Lower leg skin (tissue), 4 donors: ENCODE measurements at regions not wholly inside any gene's neighbourhood (a gene's known extent, or its start where the extent isn't known, plus 50 kb on each side); places are given as distances from the start of the nearest gene placed in this dataset.

Experiments used
- DNase-seq, 2 donors: peaks; one replicate each; pipeline ENCODE4 v3.0.0-alpha.2; 2019; ENCODE audit warnings: low spot score in 2 of 2
- H3K4me3 ChIP-seq: fragments of 200-600 bp; sonication (generic); 2 replicates; pipeline ENCODE4 v1.5.1; 2017; ENCODE audit warnings: mild to moderate bottlenecking, low read depth; ENCODE audit not compliant: poor library complexity, severe bottlenecking
- CTCF ChIP-seq, 3 donors: fragments of 450-650 bp; IDR thresholded peaks; one replicate each; pipeline ENCODE4 v1.5.1; 2016; ENCODE audit warnings: antibody characterized with exemption in 3 of 3, mild to moderate bottlenecking in 3 of 3, moderate library complexity in 2 of 3
- POLR2A ChIP-seq, 2 donors: fragments of 450-650 bp; IDR thresholded peaks; one replicate each; pipeline ENCODE4 v1.6.1; 2016 to 2017; ENCODE audit warnings: antibody characterized with exemption in 2 of 2, mild to moderate bottlenecking in 1 of 2, moderate library complexity in 1 of 2
- WGBS, 2 donors: methylation state at CpG; one replicate each; pipeline ENCODE4 v1.1.5; 2018; 5-methylcytosine and 5-hydroxymethylcytosine counted together
- intact Hi-C: fragments of 100-400 bp; cut with DNase I; formaldehyde crosslinking; loops from one replicate; pipeline ENCODE4 v1.15.0; 2023; ENCODE audit warnings: low total_unique reads

GRCh38 chr12:124437617-124438436 lies 129.6 kb downstream of the NCOR2 start:
- DNase-seq, result no peak
- 82 to 83% methylated on average over 35 to 36 of the region's 36 CpGs for WGBS, 2 donors
- intact Hi-C loops, result no loop called here
- TF ChIP-seq CTCF (IDR thresholded peaks at IDR 0.05) (no peak), POLR2A (IDR thresholded peaks at IDR 0.05) (no peak)
- H3K4me3 ChIP-seq, result no peak overlapping the region

- no peak for DNase-seq
- intact Hi-C loops, result no loop called here
- no peak overlapping the region for H3K4me3 ChIP-seq
- TF ChIP-seq POLR2A (IDR thresholded peaks at IDR 0.05) (no peak), CTCF (IDR thresholded peaks at IDR 0.05) (no peak)
- WGBS, 2 donors, result 75 to 76% methylated on average over 7 of the region's 7 CpGs
Measured at GRCh38 chr12:124437121-124437520, 130.3 kb downstream of the NCOR2 start.

- no peak overlapping the region for H3K4me3 ChIP-seq
- DNase-seq, result no peak
- WGBS, 2 donors, result 68 to 76% methylated on average over 8 of the region's 8 CpGs
- intact Hi-C loops, result no loop called here
- TF ChIP-seq POLR2A (IDR thresholded peaks at IDR 0.05) (no peak), CTCF (IDR thresholded peaks at IDR 0.05) (no peak)
Measured at GRCh38 chr12:124436366-124436765, 131.0 kb downstream of the NCOR2 start.

GRCh38 chr12:124435806-124436345 lies 131.5 kb downstream of the NCOR2 start:
- no peak for DNase-seq
- intact Hi-C loops, result no loop called here
- WGBS, 2 donors, result 92 to 96% methylated on average over 15 of the region's 16 CpGs
- TF ChIP-seq POLR2A (IDR thresholded peaks at IDR 0.05) (no peak), CTCF (IDR thresholded peaks at IDR 0.05) (no peak)
- H3K4me3 ChIP-seq, result no peak overlapping the region

DNA sequence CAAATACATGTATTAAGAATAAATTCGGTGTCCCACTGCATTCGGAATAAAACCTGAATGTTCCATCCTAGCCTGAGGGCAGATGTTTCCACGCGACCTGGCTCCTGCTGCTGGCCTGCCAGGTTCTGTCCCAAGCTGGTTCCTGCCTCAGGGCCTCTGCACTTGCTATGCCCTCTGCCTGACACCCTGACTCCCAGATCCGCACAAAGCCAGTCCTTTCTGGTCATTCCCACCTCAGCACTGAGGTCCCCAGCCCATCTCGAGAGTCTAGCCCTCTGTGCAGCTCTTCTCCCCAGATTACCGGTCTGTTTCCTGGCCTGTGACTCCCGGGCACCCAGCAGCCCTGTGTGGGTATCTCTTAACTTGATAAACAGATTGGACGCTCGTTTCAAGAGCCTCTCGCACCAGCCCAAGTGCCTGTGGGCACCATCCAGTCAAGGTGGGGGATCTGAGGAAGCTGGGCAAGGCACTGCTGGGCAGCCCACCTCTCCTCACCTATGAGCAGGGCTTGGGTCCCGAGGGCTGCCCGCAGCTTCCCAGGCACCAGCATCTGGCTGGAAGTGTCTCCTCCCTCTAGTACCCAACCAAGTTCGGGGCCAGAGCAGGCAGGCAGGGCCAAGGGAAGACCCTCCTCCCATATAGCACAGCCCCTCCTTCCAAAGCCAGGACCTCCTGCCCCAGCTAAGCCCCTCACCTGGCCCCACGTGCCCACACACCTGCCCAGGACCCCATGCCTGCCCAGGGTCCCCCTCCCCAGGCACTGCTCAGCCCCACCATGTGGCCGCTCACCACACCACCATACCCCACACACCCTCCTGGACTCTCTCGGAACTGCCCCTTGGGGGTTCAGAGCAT lies 132.2 kb downstream of the NCOR2 start:
- no peak for DNase-seq
- 74 to 77% methylated on average over 16 to 17 of the region's 17 CpGs for WGBS, 2 donors
- intact Hi-C loops, result no loop called here
- no peak overlapping the region for H3K4me3 ChIP-seq
- no peak for TF ChIP-seq POLR2A (IDR thresholded peaks at IDR 0.05)
- no peak for TF ChIP-seq CTCF (IDR thresholded peaks at IDR 0.05)
